Sciatic nerve (tissue), 2 donors: ENCODE measurements at regions not wholly inside any gene's neighbourhood (a gene's known extent, or its start where the extent isn't known, plus 50 kb on each side); places are given as distances from the start of the nearest gene placed in this dataset.

Experiments
- ATAC-seq: fragments of 200-7000 bp; cut with Tn5 transposase; one replicate; pipeline ENCODE4 v1.9.1; 2020; ENCODE audit warnings: mild to moderate bottlenecking, moderate library complexity
- DNase-seq: peaks from one replicate; pipeline ENCODE4 v3.0.0-alpha.2; 2020; ENCODE audit warnings: low spot score
- intact Hi-C: fragments of 100-400 bp; cut with DNase I; formaldehyde crosslinking; loops from one replicate; pipeline ENCODE4 v1.14.2; 2022
- donor health status: DM: no; HTN: no; CAD: no.
- donor health status: DM: no; HTN: no; CAD: no.

DNA sequence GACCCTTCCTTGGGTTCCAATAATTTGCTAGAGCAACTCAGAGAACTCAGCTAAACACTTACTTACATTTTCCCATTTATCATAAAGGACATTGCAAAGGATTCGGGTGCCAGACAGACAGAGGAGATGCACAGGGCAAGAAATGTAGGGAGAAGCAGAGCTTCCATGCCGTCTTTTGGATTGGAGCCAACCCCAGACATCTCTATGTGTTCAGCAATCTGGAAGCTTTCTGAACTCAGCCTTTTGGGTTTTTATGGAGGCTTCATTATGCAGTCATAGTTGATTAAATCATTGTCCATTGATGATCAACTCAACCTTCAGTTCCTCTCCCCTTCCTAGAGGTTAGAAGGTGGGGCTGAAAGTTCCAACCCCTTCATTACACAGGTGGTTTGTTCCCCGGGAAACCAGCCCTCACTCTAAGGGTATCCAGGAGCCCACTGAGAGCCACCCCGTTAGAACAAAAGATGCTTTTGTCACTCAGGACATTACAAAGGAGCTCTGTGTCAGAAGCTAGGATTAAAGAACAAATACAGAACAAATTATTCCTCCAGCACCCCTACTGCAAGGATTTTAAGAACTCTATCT lies 211.9 kb upstream of the VSTM2A start:
- DNase-seq (no peak), ATAC-seq (no peak)
- intact Hi-C loops: no loop called here

DNA sequence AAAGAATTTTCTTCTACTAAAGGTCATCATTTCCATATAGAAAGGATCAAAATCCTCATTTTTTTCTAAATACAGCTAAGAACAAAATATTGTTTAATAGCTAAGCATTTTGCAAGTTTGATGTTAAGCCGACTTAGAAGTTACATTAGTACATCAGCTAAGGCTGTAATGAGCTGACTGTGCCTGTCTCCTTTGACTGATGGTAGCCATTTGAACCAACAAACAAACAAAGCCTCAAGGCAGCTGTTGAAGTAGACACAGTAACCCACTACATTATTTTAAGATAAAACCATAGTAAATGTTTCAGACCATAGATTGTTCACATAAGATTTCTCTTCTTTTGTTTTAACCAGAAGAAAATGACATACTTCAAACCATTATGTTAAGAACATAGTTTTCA lies 210.9 kb upstream of the VSTM2A start:
- ATAC-seq: no peak
- intact Hi-C loops: no loop called here

DNA sequence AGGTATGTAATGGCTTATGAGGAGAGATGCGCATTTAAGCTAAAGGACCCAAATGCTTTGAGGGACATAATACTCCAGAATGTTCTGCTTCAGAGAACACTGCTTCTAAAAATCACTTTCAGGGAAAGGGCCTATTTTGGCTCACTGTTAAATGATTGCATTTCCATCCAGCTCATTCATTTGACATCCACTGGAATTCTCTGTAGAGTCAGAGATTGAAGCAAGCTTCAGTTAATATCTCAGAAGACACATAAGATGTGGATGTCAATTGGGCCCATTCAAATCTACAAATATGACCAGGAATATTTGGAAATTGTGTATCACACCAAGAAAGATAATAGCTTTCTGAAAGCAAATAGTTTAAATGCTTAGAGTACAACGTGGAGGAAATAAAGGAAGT lies 209.9 kb upstream of the VSTM2A start:
- DNase-seq: no peak
- intact Hi-C loops: no loop called here
- no peak for ATAC-seq

More for the DNA sequence above, 210.9 kb upstream of the VSTM2A start:
- no peak for DNase-seq

DNA sequence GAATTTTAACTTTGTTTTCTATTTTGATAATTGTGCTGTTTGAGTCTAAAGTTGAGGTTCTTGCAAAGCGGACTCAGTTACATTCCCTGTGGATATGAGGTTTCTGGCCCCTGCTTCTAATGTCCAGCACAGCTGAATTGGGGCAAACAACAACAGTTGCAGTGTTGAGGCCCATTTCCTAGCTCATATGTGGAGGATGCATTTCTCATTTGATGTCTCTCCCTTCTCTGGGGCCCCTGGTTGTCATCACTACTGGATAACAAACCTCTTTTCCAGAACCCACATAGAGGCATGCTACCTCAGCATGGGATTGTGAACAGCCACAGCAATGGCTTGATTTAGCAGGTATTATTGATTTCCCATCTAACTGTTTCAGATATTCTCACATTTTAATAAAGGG lies 208.2 kb upstream of the VSTM2A start:
- no peak for ATAC-seq

DNA sequence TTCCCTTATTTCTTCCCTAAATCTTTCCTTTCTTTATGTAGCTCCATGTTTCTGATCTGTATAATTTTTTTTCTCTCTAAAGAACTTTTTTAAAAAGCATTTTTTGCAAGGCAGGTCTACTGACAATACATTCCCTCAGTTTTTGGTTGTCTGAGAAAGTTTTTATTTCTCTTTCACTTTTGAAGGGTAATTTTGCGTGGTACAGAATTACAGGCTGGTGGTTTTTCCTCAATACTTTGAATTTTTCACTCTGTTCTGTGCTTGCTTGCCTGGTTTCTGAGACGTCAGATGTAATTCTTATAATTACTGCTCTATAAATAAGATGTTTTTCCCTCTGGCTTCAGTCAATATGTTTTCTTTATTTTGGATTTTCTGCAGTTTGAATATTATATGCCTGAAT lies 205.4 kb upstream of the VSTM2A start:
- no peak for DNase-seq
- intact Hi-C loops: no loop called here
- ATAC-seq: no peak

More for the DNA sequence above, 208.2 kb upstream of the VSTM2A start:
- intact Hi-C loops: no loop called here
- DNase-seq: no peak

DNA sequence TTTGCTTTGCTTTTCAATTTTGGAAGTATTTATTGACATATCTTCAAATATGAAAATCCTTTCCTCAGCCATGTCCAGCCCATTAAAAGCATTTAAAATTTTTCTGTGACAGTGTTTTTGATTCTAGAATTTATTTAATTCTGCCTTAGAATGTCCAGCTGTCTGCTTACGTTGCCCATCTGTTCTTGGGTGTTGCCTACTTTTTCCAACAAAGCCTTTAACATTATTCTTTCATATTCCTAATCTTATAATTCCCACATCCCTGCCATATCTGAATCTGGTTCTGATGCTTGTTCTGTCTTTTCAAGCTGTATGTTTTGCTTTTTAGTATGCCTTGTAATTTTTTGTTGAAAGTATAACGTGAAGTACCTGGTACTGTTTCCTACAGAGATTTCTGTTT lies 204.7 kb upstream of the VSTM2A start:
- ATAC-seq: no peak
- intact Hi-C loops: no loop called here
- no peak for DNase-seq

DNA sequence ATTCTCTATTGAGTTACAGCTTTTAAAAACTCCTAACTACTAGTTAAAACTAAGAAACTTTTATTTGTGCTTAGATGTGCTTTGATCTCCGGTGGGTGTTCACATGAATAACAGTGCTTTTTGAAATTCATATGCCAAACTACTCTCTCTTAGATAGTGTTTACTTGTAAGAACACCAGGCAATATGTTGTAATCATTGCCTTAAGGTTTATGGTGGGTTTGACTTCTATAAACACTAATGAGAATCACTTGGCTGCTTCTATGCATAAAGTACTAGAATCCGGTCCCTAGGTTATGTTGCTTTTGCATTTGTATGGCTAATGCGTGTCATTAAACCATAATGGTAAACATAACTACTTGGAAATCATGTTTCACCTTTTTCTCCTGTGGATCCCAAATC lies 203.9 kb upstream of the VSTM2A start:
- ATAC-seq (no peak), DNase-seq (no peak)
- intact Hi-C loops: no loop called here

DNA sequence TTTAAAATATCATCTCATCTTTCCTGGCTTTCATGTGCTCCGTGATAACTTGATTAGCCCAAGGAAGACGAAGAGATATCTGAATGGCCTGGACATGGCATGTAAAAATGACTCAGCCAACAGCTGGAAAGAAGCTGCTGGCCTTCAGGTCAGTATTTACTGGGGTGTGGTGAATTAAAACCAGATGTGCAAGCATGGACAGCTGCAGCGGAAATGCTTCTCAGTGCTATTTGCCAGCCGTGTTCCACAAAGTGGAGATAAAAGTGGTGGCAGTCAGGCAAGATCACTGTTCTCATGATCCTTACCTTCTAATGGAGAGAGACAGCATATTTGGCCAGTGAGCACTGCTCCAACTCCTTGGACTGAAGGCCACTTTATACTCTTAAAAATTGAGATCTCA lies 203.1 kb upstream of the VSTM2A start:
- no peak for DNase-seq
- intact Hi-C loops: no loop called here
- peak; percentile 90 for ATAC-seq

DNA sequence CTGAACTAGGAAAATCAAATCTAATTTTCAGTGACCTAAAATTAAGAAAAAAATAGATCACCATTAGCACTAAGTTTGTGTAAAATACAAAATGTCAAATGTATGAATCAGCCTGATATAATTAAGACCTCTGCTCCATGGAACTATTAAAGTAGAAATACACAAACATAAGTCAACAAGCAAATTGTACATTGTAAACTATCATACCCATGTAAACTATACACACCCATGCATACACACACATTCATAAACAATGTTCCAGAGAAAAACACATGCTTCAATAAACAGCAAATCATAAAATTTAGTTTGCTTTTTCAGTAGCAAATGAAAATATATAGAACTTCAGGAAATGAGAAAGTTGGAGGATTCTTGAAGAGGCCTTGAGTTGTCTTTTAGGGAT lies 199.7 kb upstream of the VSTM2A start:
- intact Hi-C loops: no loop called here
- DNase-seq (no peak), ATAC-seq (no peak)

DNA sequence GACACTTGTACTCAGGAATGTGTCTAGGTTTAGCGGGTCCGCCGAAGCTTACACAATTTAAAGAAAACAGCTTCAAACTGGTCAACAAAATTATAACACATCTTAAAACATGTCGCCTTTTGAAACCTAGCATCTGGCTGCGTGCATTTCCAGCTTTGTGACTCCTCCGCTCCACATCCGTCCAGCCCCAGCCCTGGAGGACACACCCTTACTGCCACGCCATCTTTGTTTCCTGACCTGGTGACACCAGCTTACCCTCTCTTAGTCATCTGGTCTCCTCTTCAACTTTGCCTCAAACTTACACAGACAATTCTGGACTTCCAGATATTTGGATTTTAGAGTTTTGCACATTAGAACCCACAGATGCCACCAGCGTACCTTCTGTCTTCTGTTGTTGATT lies 198.7 kb upstream of the VSTM2A start:
- ATAC-seq (no peak), DNase-seq (no peak)
- intact Hi-C loops: no loop called here

DNA sequence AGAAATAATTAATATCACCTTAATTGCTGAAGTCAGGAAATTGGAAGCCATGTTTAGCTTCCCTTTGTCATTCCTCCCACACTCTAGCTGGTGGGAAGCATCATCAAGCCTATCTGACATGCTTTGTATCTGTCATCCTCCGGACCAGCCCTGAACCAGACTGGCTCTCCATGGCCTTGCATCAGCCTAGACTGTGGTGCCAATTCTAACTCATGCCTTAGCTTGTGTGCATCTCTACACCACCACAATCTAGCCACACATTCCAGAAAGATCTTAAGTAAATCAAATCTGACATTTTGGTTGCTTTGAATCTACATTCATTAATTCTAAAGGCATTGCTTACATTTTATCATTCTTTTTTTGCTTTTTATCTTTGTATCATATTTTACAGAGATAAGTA lies 196.4 kb upstream of the VSTM2A start:
- intact Hi-C loops: no loop called here
- DNase-seq (no peak), ATAC-seq (no peak)

DNA sequence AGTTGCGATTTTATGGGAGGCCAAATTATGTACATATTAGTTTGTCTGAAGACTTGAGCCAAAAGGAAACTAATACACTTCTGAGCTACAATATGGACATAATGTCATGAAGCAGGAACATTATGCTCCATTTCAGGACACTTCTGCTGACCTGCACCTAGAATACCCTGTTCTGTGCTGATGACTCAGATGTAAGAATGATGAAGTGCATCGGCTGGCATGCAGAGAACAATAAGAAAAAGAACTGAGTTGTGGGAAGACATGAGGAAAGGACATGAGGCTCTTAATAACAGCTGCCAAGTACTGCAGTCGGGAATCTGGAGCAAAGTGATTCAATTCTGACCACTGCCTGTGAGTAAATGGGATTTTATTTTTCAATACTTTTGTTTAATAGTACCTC lies 192.9 kb upstream of the VSTM2A start:
- ATAC-seq (no peak), DNase-seq (no peak)
- intact Hi-C loops: no loop called here

DNA sequence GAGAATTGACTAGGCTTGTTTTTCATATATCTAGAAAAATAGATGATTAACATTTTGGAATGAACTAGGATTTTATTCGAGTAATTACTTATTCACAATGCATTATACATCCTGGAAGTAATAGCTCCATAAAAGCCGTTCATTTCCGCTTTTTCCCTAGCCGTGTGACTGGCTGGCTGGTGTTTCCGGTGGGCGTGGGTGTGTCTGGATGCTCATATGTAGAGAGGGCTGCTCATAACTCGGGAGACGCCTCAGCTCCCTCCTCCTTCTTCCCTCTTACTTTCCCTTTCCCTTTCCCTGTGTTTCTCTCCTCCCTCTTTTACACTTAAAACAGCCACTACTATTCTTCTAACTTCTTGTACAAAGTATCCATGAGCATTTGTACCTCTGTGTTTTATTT lies 187.7 kb upstream of the VSTM2A start:
- ATAC-seq (no peak), DNase-seq (no peak)
- intact Hi-C loops: no loop called here

DNA sequence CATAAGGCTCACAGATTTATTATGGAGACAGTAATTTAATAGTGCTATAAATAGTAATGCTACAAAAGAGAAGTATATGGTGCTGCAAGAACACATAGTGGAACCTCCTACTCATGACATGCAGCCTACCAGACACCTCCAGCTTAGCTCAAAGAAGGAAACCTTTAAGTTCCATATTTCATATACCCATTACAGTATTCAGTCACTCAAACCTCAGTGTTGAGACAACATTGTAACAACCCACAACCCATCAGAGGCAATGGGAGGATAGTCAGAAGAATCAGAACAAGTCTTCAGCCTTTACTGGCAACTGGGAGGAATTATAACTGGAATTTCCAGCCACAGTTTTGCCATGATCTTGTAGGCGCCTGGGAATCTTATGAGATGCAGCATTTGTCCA lies 186.3 kb upstream of the VSTM2A start:
- ATAC-seq (no peak), DNase-seq (no peak)
- intact Hi-C loops: no loop called here

DNA sequence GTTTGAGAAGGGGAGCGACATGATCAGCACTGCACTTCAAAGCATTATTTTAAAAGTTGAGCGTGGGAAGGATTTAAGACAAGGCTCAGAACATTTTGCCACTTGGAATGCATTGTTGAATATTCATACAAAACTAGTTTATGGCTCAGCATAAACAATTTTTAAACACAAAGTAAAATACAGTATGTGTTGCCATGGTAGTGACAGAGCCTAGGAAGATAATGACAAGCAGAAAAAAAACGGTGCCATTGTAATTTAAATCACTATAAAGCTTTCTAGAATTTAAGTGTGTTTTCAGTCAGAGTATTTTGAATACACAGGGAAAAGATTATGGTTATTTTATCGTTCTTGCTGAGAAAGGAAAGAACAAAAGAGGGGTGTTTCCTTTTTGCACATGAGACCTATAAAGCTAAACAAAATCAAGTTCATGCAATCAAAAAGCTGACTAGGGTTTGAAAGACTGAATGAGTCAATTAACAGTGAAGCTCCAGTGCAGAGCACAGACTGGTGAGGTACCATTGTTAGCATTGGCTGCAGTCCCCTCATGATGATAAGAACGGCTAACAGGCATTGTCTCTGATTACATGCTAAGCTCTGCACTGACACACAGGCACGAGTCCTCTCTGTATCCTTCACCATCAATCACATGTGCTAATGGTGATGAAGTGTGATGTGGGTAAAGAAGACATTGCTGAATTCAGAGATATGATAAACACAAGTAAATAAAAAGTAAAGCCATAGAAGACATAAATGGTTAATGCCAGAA lies 181.9 kb upstream of the VSTM2A start:
- no peak for ATAC-seq

DNA sequence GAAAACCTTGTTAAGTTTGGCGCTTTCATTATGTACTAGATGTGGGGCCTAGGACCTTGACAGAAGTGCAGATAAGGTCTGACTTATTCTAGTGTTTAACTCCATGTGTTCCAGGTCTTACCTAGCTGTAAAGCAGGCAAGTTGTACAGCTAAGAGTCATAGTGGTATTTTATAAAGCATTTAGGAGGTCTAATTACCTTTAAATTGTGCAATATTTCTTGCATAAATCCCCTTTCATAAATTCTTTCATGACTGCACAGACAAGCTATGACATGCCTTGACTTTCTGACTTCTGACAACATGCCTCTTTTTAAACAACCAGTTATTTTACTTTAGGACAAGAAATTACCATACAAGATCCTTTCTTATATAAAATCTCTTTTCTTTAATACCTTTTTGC lies 151.6 kb upstream of the VSTM2A start:
- no peak for ATAC-seq
- intact Hi-C loops: no loop called here

More for the DNA sequence above, 181.9 kb upstream of the VSTM2A start:
- intact Hi-C loops: no loop called here
- no peak for DNase-seq

DNA sequence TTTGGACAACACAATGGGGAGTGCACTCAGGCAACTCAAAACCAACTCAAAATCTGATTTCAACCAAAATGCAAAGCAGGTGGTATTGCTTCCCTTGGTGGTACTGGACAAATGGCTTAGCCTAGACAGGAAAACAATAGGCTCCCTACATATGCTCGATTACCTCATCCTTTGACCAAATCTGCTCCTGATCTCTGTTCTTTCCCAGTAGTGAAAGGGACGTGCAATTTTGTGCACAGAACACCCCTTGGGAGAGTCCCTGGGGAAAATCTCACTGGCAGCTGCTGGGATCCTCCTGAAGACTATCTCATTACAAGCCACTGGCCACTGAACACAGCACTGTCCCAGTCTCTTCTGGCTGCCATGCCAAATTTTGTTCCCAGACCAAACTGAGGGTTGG lies 149.2 kb upstream of the VSTM2A start:
- ATAC-seq (no peak), DNase-seq (no peak)
- intact Hi-C loops: no loop called here

More for the DNA sequence above, 151.6 kb upstream of the VSTM2A start:
- no peak for DNase-seq

DNA sequence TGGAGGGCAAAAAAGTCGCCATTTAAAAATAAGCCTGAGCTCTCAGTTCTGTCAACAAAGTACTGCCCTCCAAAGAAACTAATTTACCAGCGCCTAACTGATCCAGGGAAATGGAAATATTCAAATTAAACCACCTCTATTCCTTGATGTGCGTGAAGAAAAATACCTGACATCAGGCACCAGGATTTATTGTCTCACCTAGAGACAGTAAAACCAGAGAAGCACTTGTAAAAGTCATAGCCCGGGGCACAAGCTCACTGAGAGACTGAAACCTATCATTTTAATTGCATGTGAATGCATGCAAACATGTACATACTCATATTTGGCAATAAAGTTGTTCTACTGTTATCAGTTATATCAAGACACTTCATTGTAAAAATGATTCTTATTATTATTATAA lies 147.3 kb upstream of the VSTM2A start:
- intact Hi-C loops: no loop called here
- ATAC-seq: no peak
- DNase-seq: no peak

DNA sequence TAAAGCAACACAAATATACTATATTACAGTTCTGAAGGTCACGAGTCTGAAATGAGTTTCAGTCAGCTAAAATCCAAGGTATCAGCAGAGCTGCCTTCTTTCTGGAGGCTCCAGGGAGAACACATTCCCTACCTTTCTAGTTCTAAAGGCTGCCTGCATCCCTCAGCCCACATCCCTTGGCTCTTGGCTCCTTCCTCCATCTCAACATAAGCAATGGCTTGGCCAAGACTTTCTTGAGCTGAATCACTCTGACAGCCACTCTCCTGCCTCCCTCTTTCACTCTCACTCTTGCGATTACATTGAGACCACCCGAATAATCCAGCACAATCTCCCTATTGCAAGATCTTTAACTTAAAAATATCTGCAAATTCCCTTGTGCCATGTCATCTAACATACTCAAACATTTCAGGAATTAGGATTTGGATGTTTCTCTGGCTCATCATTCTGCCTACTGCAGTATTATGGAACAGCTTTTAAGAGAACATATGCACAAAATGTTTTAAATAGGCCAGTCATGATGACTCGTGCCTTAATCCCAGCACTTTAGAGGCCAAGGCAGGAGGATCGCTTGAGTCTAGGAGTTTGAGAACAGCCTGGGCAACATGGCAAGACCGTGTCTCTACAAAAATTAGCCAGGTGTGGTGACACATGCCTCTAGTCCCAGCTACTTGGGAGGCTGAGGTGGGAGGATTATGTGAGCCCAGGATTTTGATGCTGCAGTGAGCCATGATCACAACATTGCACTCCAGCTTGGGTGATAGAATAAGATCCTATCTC lies 144.2 kb upstream of the VSTM2A start:
- ATAC-seq (no peak), DNase-seq (no peak)
- intact Hi-C loops: no loop called here

DNA sequence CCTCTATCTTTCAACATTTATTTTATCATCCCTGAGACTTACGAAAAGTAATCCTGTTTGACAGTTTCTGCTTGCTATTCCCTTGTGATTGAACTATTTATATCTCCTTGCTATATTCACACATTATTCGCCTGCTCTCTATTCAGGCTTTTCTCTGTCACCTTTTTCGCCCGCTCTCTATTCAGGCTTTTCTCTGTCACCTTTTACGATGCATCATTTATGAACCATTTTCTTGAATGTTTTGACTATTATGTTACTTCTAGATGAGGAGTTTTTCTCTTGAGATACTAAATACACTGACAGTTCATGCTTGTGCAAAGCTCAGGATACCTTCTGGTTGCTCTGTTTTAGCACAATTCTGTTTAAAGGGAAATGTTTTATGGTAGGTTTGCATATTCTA lies 143.3 kb upstream of the VSTM2A start:
- intact Hi-C loops: no loop called here
- DNase-seq (no peak), ATAC-seq (no peak)
